ENCODE measurements at regions not wholly inside any gene's neighbourhood (a gene's known extent, or its start where the extent isn't known, plus 50 kb on each side); places are given as distances from the start of the nearest gene placed in this dataset.

GRCh38 chr2:223264541-223265193 lies 212.7 kb downstream of the KCNE4 start:
- DNase-seq (ENCODE audit: low read depth in 1 of 2, low spot score in 1 of 2), result no peak
- TF ChIP-seq GABPA (IDR thresholded peaks at IDR 0.05; ENCODE audit: low read depth) (no peak), SPI1 (IDR thresholded peaks at IDR 0.05; ENCODE audit: borderline replicate concordance, low read depth) (no peak), REST (IDR thresholded peaks at IDR 0.05; ENCODE audit: insufficient replicate concordance, low read depth) (no peak), CTCF (IDR thresholded peaks at IDR 0.05; ENCODE audit: insufficient read depth, low read length) (no peak), POLR2AphosphoS5 (IDR thresholded peaks at IDR 0.05; ENCODE audit: low read depth) (no peak)

GRCh38 chr2:223267160-223267951 lies 215.4 kb downstream of the KCNE4 start:
- Histone ChIP-seq H3K4me3 (replicated peaks; ENCODE audit: insufficient read depth, low read length) (no peak overlapping the region), H3K27ac (replicated peaks) (no peak overlapping the region), H3K27me3 (ENCODE audit: insufficient read depth, poor library complexity, severe bottlenecking) (no peaks in the 10 kb centered on the region)
- no peak for DNase-seq (ENCODE audit: low read depth in 1 of 2, low spot score in 1 of 2)
- TF ChIP-seq GABPA (IDR thresholded peaks at IDR 0.05; ENCODE audit: low read depth) (no peak), REST (IDR thresholded peaks at IDR 0.05; ENCODE audit: insufficient replicate concordance, low read depth) (no peak), CTCF (IDR thresholded peaks at IDR 0.05; ENCODE audit: insufficient read depth, low read length) (no peak), SPI1 (IDR thresholded peaks at IDR 0.05; ENCODE audit: borderline replicate concordance, low read depth) (no peak), POLR2AphosphoS5 (IDR thresholded peaks at IDR 0.05; ENCODE audit: low read depth) (no peak)

More at GRCh38 chr2:223264541-223265193, 212.7 kb downstream of the KCNE4 start:
- Histone ChIP-seq H3K27me3 (ENCODE audit: insufficient read depth, poor library complexity, severe bottlenecking) (no peaks in the 10 kb centered on the region), H3K27ac (replicated peaks) (no peak overlapping the region), H3K4me3 (replicated peaks; ENCODE audit: insufficient read depth, low read length) (no peak overlapping the region)

GRCh38 chr2:223269386-223269785 lies 217.4 kb downstream of the KCNE4 start:
- no peak overlapping the region for H3K27ac ChIP-seq (replicated peaks)
- TF ChIP-seq GABPA (IDR thresholded peaks at IDR 0.05; ENCODE audit: low read depth) (no peak), CTCF (IDR thresholded peaks at IDR 0.05; ENCODE audit: insufficient read depth, low read length) (no peak), POLR2AphosphoS5 (IDR thresholded peaks at IDR 0.05; ENCODE audit: low read depth) (no peak), REST (IDR thresholded peaks at IDR 0.05; ENCODE audit: insufficient replicate concordance, low read depth) (no peak), SPI1 (IDR thresholded peaks at IDR 0.05; ENCODE audit: borderline replicate concordance, low read depth) (no peak)
- H3K4me3 ChIP-seq (replicated peaks; ENCODE audit: insufficient read depth, low read length), result no peak overlapping the region
- DNase-seq (ENCODE audit: low read depth in 1 of 2, low spot score in 1 of 2), result no peak
- no peaks in the 10 kb centered on the region for H3K27me3 ChIP-seq (ENCODE audit: insufficient read depth, poor library complexity, severe bottlenecking)
